PFSK-1 (cell line): ENCODE measurements at regions not wholly inside any gene's neighbourhood (a gene's known extent, or its start where the extent isn't known, plus 50 kb on each side); places are given as distances from the start of the nearest gene placed in this dataset.

Source experiments
- FOXP2 ChIP-seq: optimal IDR thresholded peaks from 2 replicates; pipeline ENCODE3; 2011; ENCODE audit warnings: borderline replicate concordance, control low read depth, inconsistent platforms; ENCODE audit not compliant: insufficient read depth; ENCODE audit errors: extremely low read length, extremely low read depth
- POLR2AphosphoS5 ChIP-seq: IDR thresholded peaks from 2 replicates; pipeline ENCODE4 v1.6.1; 2012; ENCODE audit warnings: low read depth, mild to moderate bottlenecking, control low read depth, low read length, moderate library complexity
- SIN3A ChIP-seq: IDR thresholded peaks from 2 replicates; pipeline ENCODE4 v1.6.1; 2012; ENCODE audit warnings: mild to moderate bottlenecking, low read length, moderate library complexity, borderline replicate concordance; ENCODE audit not compliant: insufficient read depth
- TAF1 ChIP-seq: IDR thresholded peaks from 2 replicates; pipeline ENCODE4 v1.6.1; 2012; ENCODE audit warnings: low read length, control low read depth, borderline replicate concordance; ENCODE audit not compliant: insufficient read depth
- TF ChIP-seq, protein P1 (sequence below), 2 experiments: IDR thresholded peaks; 2 replicates each; pipeline versions ENCODE4 v1.6.1 to v1.8.0; 2011 to 2012; ENCODE audit warnings: low read depth in 2 of 2, low read length in 2 of 2, control low read depth in 1 of 2, inconsistent platforms in 1 of 2, mild to moderate bottlenecking in 1 of 2, moderate library complexity in 1 of 2; ENCODE audit not compliant: insufficient read depth in 1 of 2

GRCh38 chr2:18731666-18732065 lies 142.3 kb upstream of the NT5C1B start:
- TF ChIP-seq TAF1 (no peak), SIN3A (no peak), POLR2AphosphoS5 (no peak), FOXP2 (no peak)
- TF ChIP-seq, protein P1, sequence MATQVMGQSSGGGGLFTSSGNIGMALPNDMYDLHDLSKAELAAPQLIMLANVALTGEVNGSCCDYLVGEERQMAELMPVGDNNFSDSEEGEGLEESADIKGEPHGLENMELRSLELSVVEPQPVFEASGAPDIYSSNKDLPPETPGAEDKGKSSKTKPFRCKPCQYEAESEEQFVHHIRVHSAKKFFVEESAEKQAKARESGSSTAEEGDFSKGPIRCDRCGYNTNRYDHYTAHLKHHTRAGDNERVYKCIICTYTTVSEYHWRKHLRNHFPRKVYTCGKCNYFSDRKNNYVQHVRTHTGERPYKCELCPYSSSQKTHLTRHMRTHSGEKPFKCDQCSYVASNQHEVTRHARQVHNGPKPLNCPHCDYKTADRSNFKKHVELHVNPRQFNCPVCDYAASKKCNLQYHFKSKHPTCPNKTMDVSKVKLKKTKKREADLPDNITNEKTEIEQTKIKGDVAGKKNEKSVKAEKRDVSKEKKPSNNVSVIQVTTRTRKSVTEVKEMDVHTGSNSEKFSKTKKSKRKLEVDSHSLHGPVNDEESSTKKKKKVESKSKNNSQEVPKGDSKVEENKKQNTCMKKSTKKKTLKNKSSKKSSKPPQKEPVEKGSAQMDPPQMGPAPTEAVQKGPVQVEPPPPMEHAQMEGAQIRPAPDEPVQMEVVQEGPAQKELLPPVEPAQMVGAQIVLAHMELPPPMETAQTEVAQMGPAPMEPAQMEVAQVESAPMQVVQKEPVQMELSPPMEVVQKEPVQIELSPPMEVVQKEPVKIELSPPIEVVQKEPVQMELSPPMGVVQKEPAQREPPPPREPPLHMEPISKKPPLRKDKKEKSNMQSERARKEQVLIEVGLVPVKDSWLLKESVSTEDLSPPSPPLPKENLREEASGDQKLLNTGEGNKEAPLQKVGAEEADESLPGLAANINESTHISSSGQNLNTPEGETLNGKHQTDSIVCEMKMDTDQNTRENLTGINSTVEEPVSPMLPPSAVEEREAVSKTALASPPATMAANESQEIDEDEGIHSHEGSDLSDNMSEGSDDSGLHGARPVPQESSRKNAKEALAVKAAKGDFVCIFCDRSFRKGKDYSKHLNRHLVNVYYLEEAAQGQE (IDR thresholded peaks at IDR 0.05; ENCODE audit: insufficient read depth in 1 of 2, low read depth in 2 of 2, low read length in 2 of 2), result no peak

- TF ChIP-seq FOXP2 (no peak), TAF1 (no peak), POLR2AphosphoS5 (no peak), SIN3A (no peak)
- TF ChIP-seq, protein P1 (IDR thresholded peaks at IDR 0.05; ENCODE audit: insufficient read depth in 1 of 2, low read depth in 2 of 2, low read length in 2 of 2), result no peak
Observed at GRCh38 chr2:18724371-18725145, 135.2 kb upstream of the NT5C1B start.

DNA sequence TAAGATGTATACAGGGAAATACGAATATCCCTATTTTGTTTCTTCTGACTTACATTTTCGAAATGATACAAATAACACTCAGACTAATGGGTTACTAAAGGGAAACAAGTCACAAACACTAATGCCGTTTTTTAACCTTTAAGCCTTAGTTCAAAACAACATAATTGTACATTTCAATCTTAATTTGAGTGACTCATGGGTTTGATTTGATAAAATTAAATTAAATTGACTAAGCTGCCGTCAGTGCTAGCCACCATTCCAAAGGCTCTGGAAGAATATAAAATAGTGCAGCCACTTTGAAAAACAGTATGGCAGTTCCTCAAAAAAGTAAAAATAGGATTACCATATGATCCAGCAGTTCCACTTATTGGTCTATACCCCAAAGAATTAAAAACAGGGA lies 133.8 kb upstream of the NT5C1B start:
- no peak for TF ChIP-seq POLR2AphosphoS5
- TF ChIP-seq, protein P1 (IDR thresholded peaks at IDR 0.05; ENCODE audit: insufficient read depth in 1 of 2, low read depth in 2 of 2, low read length in 2 of 2), result no peak
- no peak for TF ChIP-seq SIN3A
- TF ChIP-seq TAF1, result no peak
- no peak for TF ChIP-seq FOXP2

GRCh38 chr2:18722101-18722500 lies 132.7 kb upstream of the NT5C1B start:
- TF ChIP-seq POLR2AphosphoS5 (no peak), FOXP2 (no peak), SIN3A (no peak), TAF1 (no peak)
- TF ChIP-seq, protein P1 (IDR thresholded peaks at IDR 0.05; ENCODE audit: insufficient read depth in 1 of 2, low read depth in 2 of 2, low read length in 2 of 2), result no peak
